Sigmoid colon (tissue), 6 donors: ENCODE measurements at regions not wholly inside any gene's neighbourhood (a gene's known extent, or its start where the extent isn't known, plus 50 kb on each side); places are given as distances from the start of the nearest gene placed in this dataset.

Experiments
- DNase-seq: peaks from one replicate; pipeline ENCODE4 v3.0.0-alpha.2; 2019
- H3K27ac ChIP-seq, 4 donors: fragments of 200-600 bp; sonication (generic); one replicate each; pipeline ENCODE4 v1.5.1; 2016 to 2019; ENCODE audit warnings: mild to moderate bottlenecking in 1 of 4
- H3K27me3 ChIP-seq, 3 donors: fragments of 200-600 bp; sonication (generic); one replicate each; pipeline ENCODE4 v1.5.1; 2019; ENCODE audit warnings: mild to moderate bottlenecking in 1 of 3
- H3K36me3 ChIP-seq, 4 donors: fragments of 200-600 bp; sonication (generic); one replicate each; pipeline ENCODE4 v1.5.1; 2016 to 2019
- H3K4me1 ChIP-seq, 4 donors: fragments of 200-600 bp; sonication (generic); one replicate each; pipeline ENCODE4 v1.5.1; 2017 to 2019
- H3K4me3 ChIP-seq, 4 donors: fragments of 200-600 bp; sonication (generic); one replicate each; pipeline ENCODE4 v1.5.1; 2017 to 2019; ENCODE audit warnings: mild to moderate bottlenecking in 2 of 4, moderate library complexity in 1 of 4
- H3K9me3 ChIP-seq, 4 donors: fragments of 200-600 bp in 3 of 4; sonication (generic) in 3 of 4; one replicate each; pipeline versions ENCODE4 v1.5.1 to v1.6.1; 2013 to 2019
- EP300 ChIP-seq, 4 donors: sonication (generic); formaldehyde crosslinking; IDR thresholded peaks; one replicate each; pipeline ENCODE4 v1.6.1; 2017; ENCODE audit warnings: antibody characterized with exemption in 4 of 4
- POLR2A ChIP-seq, 2 donors: fragments of 450-650 bp; IDR thresholded peaks; one replicate each; pipeline ENCODE4 v1.6.1; 2016; ENCODE audit warnings: antibody characterized with exemption in 2 of 2, mild to moderate bottlenecking in 2 of 2, moderate library complexity in 2 of 2
- POLR2AphosphoS5 ChIP-seq, 4 donors: sonication (generic); formaldehyde crosslinking; IDR thresholded peaks; one replicate each; pipeline ENCODE4 v1.6.1; 2017; ENCODE audit warnings: antibody characterized with exemption in 4 of 4
- WGBS, 2 donors: extraction: QIAGEN DNeasy Blood & Tissue Kit; methylation state at CpG; one replicate each; pipeline ENCODE4 v1.1.7; 2013; 5-methylcytosine and 5-hydroxymethylcytosine counted together
- intact Hi-C: fragments of 100-400 bp; cut with DNase I; formaldehyde crosslinking; loops from one replicate; pipeline ENCODE4 v1.15.1; 2023
- TF ChIP-seq, protein P1 (sequence below), 4 experiments: fragments of 450-650 bp in 3 of 4; fragments of 200-600 bp in 1 of 4; IDR thresholded peaks; one replicate each; pipeline ENCODE4 v1.5.1; 2016 to 2019; ENCODE audit warnings: antibody characterized with exemption in 4 of 4, mild to moderate bottlenecking in 3 of 4, moderate library complexity in 2 of 4
- donor health status: healthy with polysubstance abuse.
- donor health status: healthy.

DNA sequence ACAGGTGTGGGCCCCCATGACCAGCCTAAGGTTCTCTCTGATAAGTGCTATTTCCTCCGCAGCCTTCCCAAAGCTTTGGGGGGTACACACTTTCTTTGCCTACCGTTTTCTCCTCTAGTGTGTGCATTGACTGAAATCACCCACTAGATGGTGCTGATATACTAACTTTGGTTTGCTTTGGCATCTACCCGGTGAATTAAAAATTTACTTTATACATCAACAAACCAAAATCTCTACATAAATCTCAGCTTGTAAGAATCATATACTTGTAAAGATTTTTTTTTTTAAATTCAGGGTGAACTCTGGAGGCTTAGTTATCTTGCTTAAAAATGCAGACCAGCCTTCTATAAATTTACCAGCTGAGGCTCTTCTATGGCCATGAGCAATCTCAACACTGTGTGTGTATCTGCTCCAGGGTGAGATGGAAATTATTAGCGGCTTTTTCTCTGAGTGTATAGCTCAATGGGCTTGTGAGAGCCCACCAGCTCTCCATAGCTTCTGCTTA lies 475.7 kb upstream of the TNC start:
- TF ChIP-seq POLR2A (IDR thresholded peaks at IDR 0.05) (no peak), EP300 (IDR thresholded peaks at IDR 0.05) (no peak), POLR2AphosphoS5 (IDR thresholded peaks at IDR 0.05) (no peak)
- TF ChIP-seq, protein P1, sequence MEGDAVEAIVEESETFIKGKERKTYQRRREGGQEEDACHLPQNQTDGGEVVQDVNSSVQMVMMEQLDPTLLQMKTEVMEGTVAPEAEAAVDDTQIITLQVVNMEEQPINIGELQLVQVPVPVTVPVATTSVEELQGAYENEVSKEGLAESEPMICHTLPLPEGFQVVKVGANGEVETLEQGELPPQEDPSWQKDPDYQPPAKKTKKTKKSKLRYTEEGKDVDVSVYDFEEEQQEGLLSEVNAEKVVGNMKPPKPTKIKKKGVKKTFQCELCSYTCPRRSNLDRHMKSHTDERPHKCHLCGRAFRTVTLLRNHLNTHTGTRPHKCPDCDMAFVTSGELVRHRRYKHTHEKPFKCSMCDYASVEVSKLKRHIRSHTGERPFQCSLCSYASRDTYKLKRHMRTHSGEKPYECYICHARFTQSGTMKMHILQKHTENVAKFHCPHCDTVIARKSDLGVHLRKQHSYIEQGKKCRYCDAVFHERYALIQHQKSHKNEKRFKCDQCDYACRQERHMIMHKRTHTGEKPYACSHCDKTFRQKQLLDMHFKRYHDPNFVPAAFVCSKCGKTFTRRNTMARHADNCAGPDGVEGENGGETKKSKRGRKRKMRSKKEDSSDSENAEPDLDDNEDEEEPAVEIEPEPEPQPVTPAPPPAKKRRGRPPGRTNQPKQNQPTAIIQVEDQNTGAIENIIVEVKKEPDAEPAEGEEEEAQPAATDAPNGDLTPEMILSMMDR (IDR thresholded peaks at IDR 0.05): peak; percentile 42 to 77 (median 70)
- DNase-seq: no peak
- Histone ChIP-seq H3K27me3 (no peaks in the 10 kb centered on the region), H3K36me3 (no peaks in the 10 kb centered on the region), H3K4me3 (no peak overlapping the region), H3K4me1 (peaks cover 0 to 13% (median 7%) of the 10 kb centered on the region in 4 donors), H3K9me3 (no peaks in the 10 kb centered on the region), H3K27ac (no peak overlapping the region)
- WGBS, 2 donors: 4 to 7% methylated on average over 4 of the region's 4 CpGs
- intact Hi-C loops: loop anchor here (1.0 to 10.0 kb wide), 6 partner anchors 91 to 1067 kb away; partner anchors contain the start of gene PAPPA

DNA sequence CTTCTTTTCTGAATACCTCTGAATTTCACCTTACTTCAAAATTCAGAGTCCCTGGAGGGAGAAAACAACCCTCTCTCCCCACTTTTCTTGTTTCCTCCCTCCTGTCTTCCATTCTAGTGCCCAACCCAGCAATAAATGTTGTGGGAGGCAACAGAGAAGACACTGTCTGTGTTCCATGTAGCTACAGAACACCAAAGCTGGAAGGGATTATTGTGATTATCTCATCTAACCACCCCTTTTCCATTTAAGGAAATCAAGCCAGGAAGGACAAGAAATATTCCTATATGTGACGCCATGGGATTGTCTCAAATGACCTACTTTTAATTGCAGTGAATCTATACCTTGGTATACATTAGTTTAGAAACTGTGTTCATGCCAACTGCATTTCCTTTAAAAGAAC lies 476.6 kb upstream of the TNC start:
- no peaks in the 10 kb centered on the region for H3K36me3 ChIP-seq
- WGBS, 2 donors: 15 to 67% methylated on average over 1 of the region's 1 CpG
- H3K4me3 ChIP-seq: no peak overlapping the region
- intact Hi-C loops: loop anchor here (1.0 to 10.0 kb wide), 4 partner anchors 90 to 1053 kb away; no protein-coding TSS in a partner anchor
- no peaks in the 10 kb centered on the region for H3K9me3 ChIP-seq
- no peaks in the 10 kb centered on the region for H3K27me3 ChIP-seq
- H3K4me1 ChIP-seq: peaks cover 0 to 15% (median 7%) of the 10 kb centered on the region in 4 donors
- no peak overlapping the region for H3K27ac ChIP-seq
- TF ChIP-seq EP300 (IDR thresholded peaks at IDR 0.05): no peak
- TF ChIP-seq POLR2AphosphoS5 (IDR thresholded peaks at IDR 0.05): no peak
- TF ChIP-seq, protein P1 (IDR thresholded peaks at IDR 0.05): no peak
- no peak for TF ChIP-seq POLR2A (IDR thresholded peaks at IDR 0.05)
- DNase-seq: no peak

- no peak overlapping the region for H3K4me3 ChIP-seq
- TF ChIP-seq, protein P1 (IDR thresholded peaks at IDR 0.05): no peak
- TF ChIP-seq POLR2AphosphoS5 (IDR thresholded peaks at IDR 0.05): no peak
- no peak for TF ChIP-seq POLR2A (IDR thresholded peaks at IDR 0.05)
- TF ChIP-seq EP300 (IDR thresholded peaks at IDR 0.05): no peak
- H3K27ac ChIP-seq: no peak overlapping the region
- DNase-seq: no peak
- intact Hi-C loops: loop anchor here (10.0 kb wide), 1 partner anchor 89 kb away; no protein-coding TSS in a partner anchor
- no peaks in the 10 kb centered on the region for H3K27me3 ChIP-seq
- WGBS, 2 donors: 38 to 48% methylated on average over 10 of the region's 10 CpGs
- no peaks in the 10 kb centered on the region for H3K36me3 ChIP-seq
- peaks cover 0 to 20% (median 7%) of the 10 kb centered on the region in 4 donors for H3K4me1 ChIP-seq
- H3K9me3 ChIP-seq: no peaks in the 10 kb centered on the region
These were observed 478.2 kb upstream of the TNC start for GRCh38 chr9:115596021-115596745.

DNA sequence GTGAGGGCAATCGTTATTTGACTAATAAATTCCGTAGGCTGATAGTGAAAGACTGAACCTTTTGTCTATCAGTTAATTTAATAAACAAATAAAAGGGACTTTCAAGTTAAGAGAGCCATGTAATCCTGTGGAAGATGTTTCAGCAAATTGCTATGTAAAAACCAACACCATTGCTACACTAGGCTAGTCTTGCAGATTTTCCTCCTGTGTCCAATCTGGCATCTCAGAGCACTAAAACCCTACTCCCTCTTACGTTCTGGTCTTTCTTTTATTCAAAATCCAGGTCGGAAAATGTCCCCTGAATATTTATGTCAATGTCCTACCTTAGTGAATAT lies 478.8 kb upstream of the TNC start:
- TF ChIP-seq POLR2AphosphoS5 (IDR thresholded peaks at IDR 0.05) (no peak), POLR2A (IDR thresholded peaks at IDR 0.05) (no peak), EP300 (IDR thresholded peaks at IDR 0.05) (no peak)
- TF ChIP-seq, protein P1 (IDR thresholded peaks at IDR 0.05): no peak

More for the DNA sequence above, 478.8 kb upstream of the TNC start:
- H3K36me3 ChIP-seq: no peaks in the 10 kb centered on the region
- peaks cover 0 to 20% (median 7%) of the 10 kb centered on the region in 4 donors for H3K4me1 ChIP-seq
- intact Hi-C loops: loop anchor here (10.0 kb wide), 1 partner anchor 88 kb away; no protein-coding TSS in a partner anchor
- no peak overlapping the region for H3K27ac ChIP-seq
- WGBS, 2 donors: 45 to 50% methylated on average over 4 of the region's 4 CpGs
- H3K27me3 ChIP-seq: no peaks in the 10 kb centered on the region
- H3K4me3 ChIP-seq: no peak overlapping the region
- DNase-seq: no peak
- no peaks in the 10 kb centered on the region for H3K9me3 ChIP-seq
